AG10803 (cell line): ENCODE measurements at regions not wholly inside any gene's neighbourhood (a gene's known extent, or its start where the extent isn't known, plus 50 kb on each side); places are given as distances from the start of the nearest gene placed in this dataset.

Experiments
- DNase-seq: peaks from one replicate; pipeline ENCODE4 v3.0.0; 2010; ENCODE audit warnings: low read depth
- H3K4me3 ChIP-seq: 2 replicates; pipeline ENCODE4 v1.5.1; 2011; ENCODE audit warnings: mild to moderate bottlenecking, low read length, control low read depth
- TF ChIP-seq, protein P1 (sequence below): conservative IDR thresholded peaks from 2 replicates; pipeline ENCODE4 v1.5.1; 2011; ENCODE audit warnings: mild to moderate bottlenecking, low read length, control low read depth, inconsistent platforms

DNA sequence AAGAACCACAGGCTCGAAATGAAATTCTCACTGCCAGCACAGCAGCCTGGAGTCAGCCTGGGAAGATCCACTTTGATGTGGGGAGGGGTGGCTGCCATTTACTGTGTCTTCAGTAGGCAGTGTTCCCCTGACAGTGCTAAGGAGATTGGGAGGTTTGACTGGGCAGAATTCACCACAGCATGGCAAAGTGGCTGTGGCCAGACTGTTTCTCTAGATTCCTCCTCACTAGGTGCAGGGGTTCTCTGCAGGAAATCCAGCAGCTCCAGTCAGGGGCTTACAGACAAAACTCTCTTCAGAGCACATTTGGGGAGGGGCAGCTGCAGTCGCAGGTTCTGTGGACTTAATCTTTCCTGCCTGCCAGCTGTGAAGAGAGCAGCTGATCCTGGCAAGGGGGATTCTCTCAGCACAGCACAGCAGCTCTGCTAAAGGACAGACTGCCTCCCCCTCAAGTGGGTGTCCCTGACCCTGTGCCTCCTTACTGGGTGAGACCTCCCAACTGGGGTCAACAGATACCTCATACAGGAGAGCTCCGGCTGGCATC is 1174.0 kb downstream of the RAPGEF2 start:
- TF ChIP-seq, protein P1, sequence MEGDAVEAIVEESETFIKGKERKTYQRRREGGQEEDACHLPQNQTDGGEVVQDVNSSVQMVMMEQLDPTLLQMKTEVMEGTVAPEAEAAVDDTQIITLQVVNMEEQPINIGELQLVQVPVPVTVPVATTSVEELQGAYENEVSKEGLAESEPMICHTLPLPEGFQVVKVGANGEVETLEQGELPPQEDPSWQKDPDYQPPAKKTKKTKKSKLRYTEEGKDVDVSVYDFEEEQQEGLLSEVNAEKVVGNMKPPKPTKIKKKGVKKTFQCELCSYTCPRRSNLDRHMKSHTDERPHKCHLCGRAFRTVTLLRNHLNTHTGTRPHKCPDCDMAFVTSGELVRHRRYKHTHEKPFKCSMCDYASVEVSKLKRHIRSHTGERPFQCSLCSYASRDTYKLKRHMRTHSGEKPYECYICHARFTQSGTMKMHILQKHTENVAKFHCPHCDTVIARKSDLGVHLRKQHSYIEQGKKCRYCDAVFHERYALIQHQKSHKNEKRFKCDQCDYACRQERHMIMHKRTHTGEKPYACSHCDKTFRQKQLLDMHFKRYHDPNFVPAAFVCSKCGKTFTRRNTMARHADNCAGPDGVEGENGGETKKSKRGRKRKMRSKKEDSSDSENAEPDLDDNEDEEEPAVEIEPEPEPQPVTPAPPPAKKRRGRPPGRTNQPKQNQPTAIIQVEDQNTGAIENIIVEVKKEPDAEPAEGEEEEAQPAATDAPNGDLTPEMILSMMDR, result no peak
- no peak for DNase-seq
- H3K4me3 ChIP-seq, result no peak overlapping the region

DNA sequence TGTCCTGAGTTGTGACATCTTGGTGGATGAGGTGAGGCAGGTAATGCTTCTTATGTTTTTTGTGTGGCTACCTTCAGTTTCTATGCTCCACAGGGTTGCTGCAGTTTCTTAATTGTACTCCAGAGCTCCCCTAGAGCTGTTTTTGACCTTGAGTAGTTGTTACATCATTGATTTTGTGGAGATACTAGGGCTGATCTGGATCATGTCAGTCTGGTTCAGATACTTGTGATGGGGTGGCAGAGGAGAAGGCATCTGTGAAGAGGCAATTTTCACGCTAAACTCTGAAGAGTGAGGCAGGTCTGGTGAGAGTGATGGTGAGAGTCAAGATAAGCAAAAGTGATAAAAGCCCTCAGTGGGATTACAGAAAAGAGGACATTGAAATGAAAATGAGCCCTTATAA is 1180.2 kb downstream of the RAPGEF2 start:
- H3K4me3 ChIP-seq, result no peak overlapping the region
- no peak for DNase-seq
- TF ChIP-seq, protein P1, result no peak

DNA sequence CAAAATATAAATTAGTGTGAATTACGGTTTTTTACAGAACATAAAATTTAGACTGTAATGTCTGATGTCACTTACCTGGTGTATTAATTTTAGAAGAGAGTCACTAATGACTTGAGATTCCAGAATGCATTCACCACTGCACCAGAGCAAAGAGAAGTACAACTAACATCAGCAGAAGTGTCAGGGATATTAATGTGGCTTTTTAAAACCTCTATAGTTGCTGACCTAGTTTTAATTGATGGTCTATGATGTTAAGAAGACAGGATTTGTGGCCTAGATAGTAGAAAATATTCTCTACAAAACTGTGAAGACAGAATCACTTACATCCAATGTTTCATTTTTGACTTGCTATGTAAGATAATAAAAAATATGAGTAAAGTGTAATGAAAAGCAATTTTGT is 1181.6 kb downstream of the RAPGEF2 start:
- no peak overlapping the region for H3K4me3 ChIP-seq
- DNase-seq, result no peak
- TF ChIP-seq, protein P1, result no peak

DNA sequence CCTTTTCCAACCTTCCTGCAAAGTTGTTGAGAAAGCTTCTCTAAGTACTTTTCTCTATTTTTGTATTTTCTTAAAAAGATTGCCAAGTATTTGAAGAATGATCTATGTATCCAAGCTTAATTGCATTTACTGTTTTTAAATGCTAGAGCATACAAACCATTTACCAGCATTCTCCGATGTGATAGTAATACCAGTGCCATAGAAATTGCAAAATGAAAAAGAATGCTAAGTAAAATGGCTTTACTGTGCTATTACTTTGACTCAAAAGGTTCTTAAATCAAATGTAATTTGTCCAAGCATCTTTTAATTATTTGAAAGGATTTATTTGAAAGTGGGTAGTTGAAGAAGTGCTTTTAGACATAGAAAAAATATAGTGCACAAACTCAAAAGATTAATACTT is 1183.2 kb downstream of the RAPGEF2 start:
- TF ChIP-seq, protein P1, result no peak
- DNase-seq, result no peak

DNA sequence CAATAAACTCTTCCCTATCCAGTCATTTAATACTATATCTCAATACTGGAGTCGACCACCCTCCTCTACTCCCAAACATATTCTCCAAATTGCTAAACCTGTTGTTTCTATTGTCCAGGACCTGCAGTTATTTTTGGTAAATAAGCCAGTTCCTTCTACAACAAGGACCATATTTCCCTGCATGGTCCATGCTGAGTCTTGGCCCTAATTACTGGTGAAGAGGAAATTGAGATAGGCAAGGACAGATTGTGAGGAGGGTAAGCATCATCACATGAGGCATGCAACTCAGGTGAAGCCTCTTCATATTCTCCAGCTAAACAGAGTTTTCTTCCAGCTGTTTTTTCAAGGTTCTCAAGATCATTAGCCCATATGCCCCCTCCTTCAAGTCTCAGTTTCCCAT is 1193.6 kb downstream of the RAPGEF2 start:
- TF ChIP-seq, protein P1, result no peak
- DNase-seq, result no peak
- no peak overlapping the region for H3K4me3 ChIP-seq

More for the DNA sequence above, 1183.2 kb downstream of the RAPGEF2 start:
- H3K4me3 ChIP-seq, result no peak overlapping the region

DNA sequence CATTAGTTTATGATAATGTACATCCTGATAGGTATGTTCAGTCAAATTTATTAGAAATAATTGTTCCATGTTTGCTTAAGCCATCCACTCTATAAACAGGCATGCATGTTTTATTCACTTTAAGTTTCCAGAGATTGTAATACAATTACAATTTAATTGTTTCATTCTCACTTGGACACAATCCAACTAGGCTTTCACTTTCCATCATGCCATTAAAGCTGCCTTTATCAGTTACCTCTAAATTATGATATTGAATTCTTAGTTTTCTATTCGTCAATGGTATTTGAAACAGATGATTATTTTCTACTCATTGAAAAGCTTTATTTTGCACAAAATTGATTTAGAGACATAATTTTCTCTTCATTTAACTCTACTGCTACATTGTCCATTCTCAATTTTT is 1196.3 kb downstream of the RAPGEF2 start:
- DNase-seq, result no peak
- TF ChIP-seq, protein P1, result no peak

DNA sequence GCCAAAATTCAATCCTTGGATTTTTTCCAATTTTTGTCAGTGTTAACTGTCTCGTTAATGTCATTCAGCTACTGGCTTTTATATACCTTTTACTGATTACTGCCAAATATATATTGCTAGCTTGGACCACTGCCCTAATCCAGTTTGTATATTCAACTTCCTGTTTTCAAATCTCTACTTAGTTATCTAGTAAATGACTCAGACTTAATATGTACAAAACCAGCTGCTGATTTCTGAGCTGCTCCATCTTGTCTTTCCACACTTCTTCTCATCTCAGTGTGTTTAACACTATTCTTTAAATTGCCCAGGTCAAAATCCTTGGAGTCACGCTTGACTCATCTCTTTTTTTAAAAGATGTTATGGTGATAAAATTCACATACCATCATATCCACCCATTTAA is 1196.7 kb downstream of the RAPGEF2 start:
- H3K4me3 ChIP-seq, result no peak overlapping the region
- TF ChIP-seq, protein P1, result no peak
- DNase-seq, result no peak

More for the DNA sequence above, 1196.3 kb downstream of the RAPGEF2 start:
- H3K4me3 ChIP-seq, result no peak overlapping the region
